HepG2 (cell line): ENCODE measurements at regions not wholly inside any gene's neighbourhood (a gene's known extent, or its start where the extent isn't known, plus 50 kb on each side); places are given as distances from the start of the nearest gene placed in this dataset.

Experiments used
- ATAC-seq: fragments of 200-7000 bp; cut with Tn5 transposase; 3 replicates; pipeline ENCODE4 v1.9.1; 2020; ENCODE audit warnings: mild to moderate bottlenecking, moderate library complexity
- BruUV-seq: library from RNA; stranded (reverse); fragments of 400-500 nt; replicated peaks from 2 replicates; lab custom pipeline; 2021; lab: Mats Ljungman, UMichigan
- CTCF ChIA-PET: fragments of 300-600 bp; formaldehyde crosslinking; extraction: SDS; loops from one replicate; lab custom pipeline; 2021; ENCODE audit warnings: low total read pairs, inconsistent platforms, low intra/inter-chr PET ratio; lab: Yijun Ruan, JAX
- POLR2A ChIA-PET: fragments of 350-600 bp; sonication (Branson Sonifier 250); formaldehyde crosslinking; loops from one replicate; lab custom pipeline; 2020; ENCODE audit warnings: antibody characterized with exemption, inconsistent platforms; lab: Yijun Ruan, JAX
- DNase-seq: peaks from one replicate; pipeline ENCODE4 v3.0.0-alpha.2; 2015; ENCODE audit warnings: low spot score
- FAIRE-seq: peaks from 3 replicates; lab custom pipeline; 2011; peaks lifted over from hg19 to GRCh38; lab: Jason Lieb, UNC
- H2AFZ ChIP-seq: one replicate; pipeline ENCODE4 v1.6.1; 2011; ENCODE audit warnings: low read length, inconsistent platforms
- H3K27ac ChIP-seq: fragments of 300-600 bp; 3 replicates; pipeline ENCODE4 v1.8.0; 2011; ENCODE audit warnings: mixed run types, mild to moderate bottlenecking, mixed read lengths, low read length, inconsistent platforms; ENCODE audit not compliant: insufficient read depth; ENCODE audit errors: extremely low read length
- H3K27me3 ChIP-seq, 2 experiments: fragments of 200-600 bp in 1 of 2; 2 replicates in 1 of 2; 3 replicates in 1 of 2; pipeline versions ENCODE4 v1.6.0 to v1.8.0; 2011; ENCODE audit warnings: low read length in 2 of 2, mild to moderate bottlenecking in 2 of 2, moderate library complexity in 2 of 2, inconsistent platforms in 1 of 2; ENCODE audit not compliant: insufficient read depth in 2 of 2, control insufficient read depth in 1 of 2
- H3K36me3 ChIP-seq, 2 experiments: fragments of 200-600 bp in 1 of 2; replicated peaks in 1 of 2; 2 replicates in 1 of 2; 3 replicates in 1 of 2; pipeline versions ENCODE4 v1.5.1 to v1.8.0; 2011; ENCODE audit warnings: low read length in 2 of 2, inconsistent platforms in 1 of 2; ENCODE audit not compliant: insufficient read depth in 2 of 2, control insufficient read depth in 1 of 2
- H3K4me1 ChIP-seq: 2 replicates; pipeline ENCODE4 v1.5.1; 2012; ENCODE audit warnings: low read length, inconsistent platforms; ENCODE audit not compliant: insufficient read depth
- H3K4me2 ChIP-seq: 2 replicates; pipeline ENCODE4 v1.6.0; 2011; ENCODE audit warnings: low read depth, low read length, inconsistent platforms
- H3K4me3 ChIP-seq, 3 experiments: fragments of 200-600 bp in 1 of 3; sonication (generic), shearing (Covaris generic) in 1 of 3; replicated peaks in 1 of 3; 2 replicates each; pipeline ENCODE4 v1.5.1; 2011 to 2016; ENCODE audit warnings: low read length in 3 of 3, inconsistent platforms in 2 of 3, low read depth in 2 of 3, mild to moderate bottlenecking in 2 of 3, control low read depth in 1 of 3, mixed read lengths in 1 of 3; ENCODE audit not compliant: insufficient read depth in 1 of 3
- H3K79me2 ChIP-seq: one replicate; pipeline ENCODE4 v1.6.1; 2011; ENCODE audit warnings: low read length, inconsistent platforms; ENCODE audit not compliant: insufficient read depth
- H3K9ac ChIP-seq: 2 replicates; pipeline ENCODE4 v1.6.0; 2011; ENCODE audit warnings: mild to moderate bottlenecking, low read depth, low read length, inconsistent platforms; ENCODE audit not compliant: insufficient read depth
- H3K9me3 ChIP-seq: 2 replicates; pipeline ENCODE4 v1.5.1; 2012; ENCODE audit warnings: mild to moderate bottlenecking, low read length
- H4K20me1 ChIP-seq: 2 replicates; pipeline ENCODE4 v1.6.0; 2011; ENCODE audit warnings: inconsistent platforms, mild to moderate bottlenecking, low read length, moderate library complexity; ENCODE audit not compliant: insufficient read depth
- ARID2 ChIP-seq: sonication (generic); formaldehyde crosslinking; IDR thresholded peaks from 2 replicates; pipeline ENCODE4 v1.8.1; 2022; ENCODE audit warnings: mild to moderate bottlenecking, missing genetic modification reagents, borderline replicate concordance
- ATF7-NPFF ChIP-seq: sonication (generic); formaldehyde crosslinking; IDR thresholded peaks from 2 replicates; pipeline ENCODE4 v1.8.1; 2023; ENCODE audit warnings: mild to moderate bottlenecking, low read depth, missing genetic modification reagents, moderate library complexity
- DPF2 ChIP-seq: sonication (generic); formaldehyde crosslinking; IDR thresholded peaks from 2 replicates; pipeline ENCODE4 v1.4.0; 2020; ENCODE audit warnings: mild to moderate bottlenecking, low read depth, missing genetic modification reagents, borderline replicate concordance
- FOSL2 ChIP-seq: sonication (generic); formaldehyde crosslinking; IDR thresholded peaks from 2 replicates; pipeline ENCODE4 v1.4.0; 2020; ENCODE audit warnings: missing genetic modification reagents
- GPN1 ChIP-seq: sonication (generic); formaldehyde crosslinking; IDR thresholded peaks from 2 replicates; pipeline ENCODE4 v1.5.1; 2020; ENCODE audit warnings: missing genetic modification reagents, borderline replicate concordance
- HNRNPK ChIP-seq: fragments of 200-400 bp; formaldehyde crosslinking; IDR thresholded peaks from 2 replicates; pipeline ENCODE4 v1.6.1; 2018; ENCODE audit warnings: low read length, low read depth, moderate library complexity, mild to moderate bottlenecking; ENCODE audit not compliant: poor library complexity, severe bottlenecking
- JUNB ChIP-seq: sonication (generic); formaldehyde crosslinking; IDR thresholded peaks from 2 replicates; pipeline ENCODE4 v1.8.0; 2022; ENCODE audit warnings: missing genetic modification reagents, mild to moderate bottlenecking, borderline replicate concordance
- MTA1 ChIP-seq: sonication (generic); formaldehyde crosslinking; IDR thresholded peaks from 2 replicates; pipeline ENCODE4 v1.4.0; 2020; ENCODE audit warnings: missing genetic modification reagents, mild to moderate bottlenecking, borderline replicate concordance
- PCBP2 ChIP-seq: fragments of 200-400 bp; formaldehyde crosslinking; optimal IDR thresholded peaks from 2 replicates; pipeline ENCODE3; 2018; ENCODE audit warnings: low read length, low read depth; ENCODE audit not compliant: poor library complexity, severe bottlenecking
- TAF15 ChIP-seq: fragments of 200-400 bp; formaldehyde crosslinking; IDR thresholded peaks from one replicate; pipeline ENCODE4 v1.6.1; 2018; ENCODE audit warnings: mild to moderate bottlenecking, low read depth, low read length; ENCODE audit not compliant: poor library complexity, severe bottlenecking
- TBL1XR1 ChIP-seq: fragments of 150-350 bp; IDR thresholded peaks from 2 replicates; pipeline ENCODE4 v1.6.1; 2014; ENCODE audit warnings: borderline replicate concordance, low read length; ENCODE audit not compliant: partially characterized antibody
- ZKSCAN1 ChIP-seq: fragments of 150-350 bp; IDR thresholded peaks from 2 replicates; pipeline ENCODE4 v1.6.1; 2014; ENCODE audit warnings: low read length
- ZNF484 ChIP-seq: sonication (generic); formaldehyde crosslinking; IDR thresholded peaks from 2 replicates; pipeline ENCODE4 v1.5.1; 2020; ENCODE audit warnings: mild to moderate bottlenecking, low read depth, missing genetic modification reagents, borderline replicate concordance
- ZNF773 ChIP-seq: sonication (generic); formaldehyde crosslinking; IDR thresholded peaks from 2 replicates; pipeline ENCODE4 v1.4.0; 2020; ENCODE audit warnings: missing genetic modification reagents, borderline replicate concordance
- ZNF775 ChIP-seq: sonication (generic); formaldehyde crosslinking; IDR thresholded peaks from 2 replicates; pipeline ENCODE4 v1.4.0; 2020; ENCODE audit warnings: missing genetic modification reagents, mild to moderate bottlenecking, moderate library complexity, borderline replicate concordance
- ZNF790 ChIP-seq: sonication (generic); formaldehyde crosslinking; IDR thresholded peaks from 2 replicates; pipeline ENCODE4 v1.8.0; 2022; ENCODE audit warnings: missing genetic modification reagents, mild to moderate bottlenecking, borderline replicate concordance
- WGBS: methylation state at CpG from one replicate; pipeline ENCODE4 v1.1.6; 2017; ENCODE audit warnings: low lambda C conversion rate; 5-methylcytosine and 5-hydroxymethylcytosine counted together
- in situ Hi-C: cut with HindIII; loops from 2 replicates; pipeline ENCODE4 v1.10.0; 2017; ENCODE audit warnings: low pct_unique_long_range_greater_than_20kb; ENCODE audit not compliant: extremely low pct_ligation_motif_present
- intact Hi-C: fragments of 100-400 bp; cut with micrococcal nuclease; formaldehyde crosslinking; loops from one replicate; pipeline ENCODE4 v1.10.0; 2022; ENCODE audit not compliant: unreplicated experiment

- Histone ChIP-seq H3K4me2 (no peak overlapping the region), H3K9ac (no peak overlapping the region), H3K9me3 (peaks cover 12% of the 10 kb centered on the region), H2AFZ (no peak overlapping the region), H3K4me1 (no peaks in the 10 kb centered on the region), H3K27ac (no peak overlapping the region), H3K36me3 (no peaks in the 10 kb centered on the region), H4K20me1 (no peaks in the 10 kb centered on the region), H3K79me2 (no peaks in the 10 kb centered on the region), H3K27me3 (peaks cover 0 to 22% of the 10 kb centered on the region in 2 experiments; a peak in 3 of 5 replicates), H3K4me3 (no peak overlapping the region)
- intact Hi-C loops (no loop called here), in situ Hi-C loops (no loop called here)
- no peak for TF ChIP-seq PCBP2
- TF ChIP-seq ARID2 (CRISPR knock-in tag) = no peak
- TF ChIP-seq TBL1XR1 = no peak
- TF ChIP-seq ZKSCAN1 = no peak
- no peak for TF ChIP-seq FOSL2 (CRISPR knock-in tag)
- no peak for TF ChIP-seq ZNF484 (CRISPR knock-in tag)
- no peak for TF ChIP-seq DPF2 (CRISPR knock-in tag)
- no peak for TF ChIP-seq TAF15
- TF ChIP-seq ZNF773 (CRISPR knock-in tag) = no peak
- TF ChIP-seq ZNF790 = no peak
- TF ChIP-seq ATF7-NPFF (CRISPR knock-in tag) = no peak
- no peak for TF ChIP-seq MTA1
- TF ChIP-seq ZNF775 = no peak
- TF ChIP-seq HNRNPK = no peak
- TF ChIP-seq GPN1 (CRISPR knock-in tag) = no peak
- TF ChIP-seq JUNB (CRISPR knock-in tag) = no peak
- ChIA-PET POLR2A (no interaction called here), CTCF (no interaction called here)
- no peak for FAIRE-seq
- 67% methylated on average over 44 of the region's 44 CpGs for WGBS
- no TSS peak for BruUV-seq
- no peak for ATAC-seq
- no peak for DNase-seq
Measured at GRCh38 chr2:2750867-2751714, 420.0 kb upstream of the MYT1L start.
